ENCODE measurements at regions not wholly inside any gene's neighbourhood (a gene's known extent, or its start where the extent isn't known, plus 50 kb on each side); places are given as distances from the start of the nearest gene placed in this dataset.

DNA sequence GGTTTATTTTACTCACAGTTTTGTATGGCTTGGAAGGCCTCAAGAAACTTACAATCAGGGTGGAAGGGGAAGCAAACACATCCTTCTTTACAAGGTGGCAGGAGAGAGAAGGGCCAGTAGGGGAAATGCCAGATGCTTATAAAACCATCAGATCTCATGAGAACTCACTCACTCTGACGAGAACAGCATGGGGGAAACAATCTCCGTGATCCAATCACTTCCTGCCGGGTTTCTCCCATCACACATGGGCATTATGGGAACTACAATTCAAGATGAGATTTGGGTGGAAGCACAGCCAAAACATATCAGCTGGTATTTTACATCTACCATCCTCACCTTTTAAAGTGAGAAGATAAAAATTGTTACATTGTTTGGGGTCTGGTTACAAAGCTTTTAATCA, 427.9 kb upstream of the CDH7 start:
- DNase-seq (ENCODE audit: low spot score in 2 of 2, unreplicated experiment in 2 of 2): no peak
- H3K9me3 Mint-ChIP-seq: peaks cover 9% of the 10 kb centered on the region
- no peaks in the 10 kb centered on the region for H3K27me3 Mint-ChIP-seq (ENCODE audit: low read depth)
- H3K36me3 Mint-ChIP-seq: no peaks in the 10 kb centered on the region
- H3K27ac Mint-ChIP-seq: no peak overlapping the region
- no peak overlapping the region for H3K4me3 Mint-ChIP-seq
- TF ChIP-seq, protein P1, sequence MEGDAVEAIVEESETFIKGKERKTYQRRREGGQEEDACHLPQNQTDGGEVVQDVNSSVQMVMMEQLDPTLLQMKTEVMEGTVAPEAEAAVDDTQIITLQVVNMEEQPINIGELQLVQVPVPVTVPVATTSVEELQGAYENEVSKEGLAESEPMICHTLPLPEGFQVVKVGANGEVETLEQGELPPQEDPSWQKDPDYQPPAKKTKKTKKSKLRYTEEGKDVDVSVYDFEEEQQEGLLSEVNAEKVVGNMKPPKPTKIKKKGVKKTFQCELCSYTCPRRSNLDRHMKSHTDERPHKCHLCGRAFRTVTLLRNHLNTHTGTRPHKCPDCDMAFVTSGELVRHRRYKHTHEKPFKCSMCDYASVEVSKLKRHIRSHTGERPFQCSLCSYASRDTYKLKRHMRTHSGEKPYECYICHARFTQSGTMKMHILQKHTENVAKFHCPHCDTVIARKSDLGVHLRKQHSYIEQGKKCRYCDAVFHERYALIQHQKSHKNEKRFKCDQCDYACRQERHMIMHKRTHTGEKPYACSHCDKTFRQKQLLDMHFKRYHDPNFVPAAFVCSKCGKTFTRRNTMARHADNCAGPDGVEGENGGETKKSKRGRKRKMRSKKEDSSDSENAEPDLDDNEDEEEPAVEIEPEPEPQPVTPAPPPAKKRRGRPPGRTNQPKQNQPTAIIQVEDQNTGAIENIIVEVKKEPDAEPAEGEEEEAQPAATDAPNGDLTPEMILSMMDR (IDR thresholded peaks at IDR 0.05; ENCODE audit: unreplicated experiment): no peak
- H3K4me1 Mint-ChIP-seq: no peaks in the 10 kb centered on the region

DNA sequence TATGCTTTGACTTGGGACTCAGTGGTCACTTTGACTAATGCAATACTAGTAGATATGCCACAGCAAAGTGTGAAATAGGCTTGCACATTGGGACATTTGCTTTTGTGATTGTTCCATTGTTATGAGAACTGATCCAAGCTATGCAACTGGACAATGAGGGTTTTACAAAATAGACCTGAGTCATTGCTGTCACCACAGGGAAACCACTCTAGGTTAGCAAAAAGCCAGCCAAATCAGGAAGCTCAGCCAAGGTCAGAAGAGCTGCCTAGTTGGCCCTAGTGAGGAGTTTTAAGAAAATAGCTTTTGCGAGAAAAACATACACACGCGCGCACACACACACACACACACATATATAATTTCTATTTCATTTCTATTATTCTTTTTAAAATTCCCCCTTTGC, 452.4 kb upstream of the CDH7 start:
- H3K27me3 Mint-ChIP-seq (ENCODE audit: low read depth): no peaks in the 10 kb centered on the region
- no peaks in the 10 kb centered on the region for H3K4me1 Mint-ChIP-seq
- no peak overlapping the region for H3K27ac Mint-ChIP-seq
- H3K4me3 Mint-ChIP-seq: no peak overlapping the region
- no peaks in the 10 kb centered on the region for H3K36me3 Mint-ChIP-seq
- DNase-seq (ENCODE audit: low spot score in 2 of 2, unreplicated experiment in 2 of 2): no peak
- H3K9me3 Mint-ChIP-seq: no peaks in the 10 kb centered on the region
- TF ChIP-seq, protein P1 (IDR thresholded peaks at IDR 0.05; ENCODE audit: unreplicated experiment): no peak

DNA sequence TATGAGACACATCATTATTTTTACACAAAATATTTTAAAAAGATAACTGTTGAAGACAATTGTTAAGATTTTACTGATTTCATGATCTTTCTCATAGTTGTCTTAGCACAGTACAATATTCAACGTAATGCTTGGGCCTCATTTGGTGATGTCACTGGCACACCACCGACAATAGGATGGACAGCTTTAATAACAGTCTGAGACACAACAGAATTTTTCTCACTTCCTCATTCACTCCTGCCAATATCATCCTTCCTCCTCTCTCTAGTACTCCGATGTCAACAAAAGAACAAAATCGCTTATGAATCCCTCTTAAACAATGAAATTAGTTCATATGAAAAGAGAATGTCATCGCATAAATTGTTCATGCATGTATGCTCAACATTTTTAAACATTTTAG, 461.9 kb upstream of the CDH7 start:
- Mint-ChIP-seq H3K36me3 (no peaks in the 10 kb centered on the region), H3K4me1 (peaks cover 10% of the 10 kb centered on the region), H3K27ac (no peak overlapping the region), H3K4me3 (no peak overlapping the region), H3K27me3 (ENCODE audit: low read depth) (no peaks in the 10 kb centered on the region), H3K9me3 (peaks cover 3% of the 10 kb centered on the region)
- TF ChIP-seq, protein P1 (IDR thresholded peaks at IDR 0.05; ENCODE audit: unreplicated experiment): no peak
- no peak for DNase-seq (ENCODE audit: low spot score in 2 of 2, unreplicated experiment in 2 of 2)

DNA sequence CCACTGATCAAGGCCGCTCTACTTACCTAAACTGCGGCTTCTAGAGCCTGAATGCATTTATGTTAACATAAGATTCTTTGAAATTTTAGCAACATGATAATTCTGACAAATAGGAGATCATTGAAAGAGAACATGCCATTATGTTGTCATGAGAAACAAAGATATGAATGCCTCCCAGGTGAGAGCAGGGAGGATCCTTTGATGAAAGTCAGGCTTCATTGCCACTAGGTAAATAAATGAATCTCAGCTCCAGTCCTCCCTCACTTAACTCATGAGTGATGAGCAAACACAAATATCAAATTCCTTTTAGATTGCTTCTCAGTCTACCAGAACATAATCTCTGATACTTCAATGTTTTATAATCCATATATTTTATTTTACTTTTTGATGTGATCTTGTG, 463.2 kb upstream of the CDH7 start:
- H3K9me3 Mint-ChIP-seq: peaks cover 3% of the 10 kb centered on the region
- H3K4me1 Mint-ChIP-seq: peaks cover 10% of the 10 kb centered on the region
- H3K4me3 Mint-ChIP-seq: no peak overlapping the region
- no peak overlapping the region for H3K27ac Mint-ChIP-seq
- TF ChIP-seq, protein P1 (IDR thresholded peaks at IDR 0.05; ENCODE audit: unreplicated experiment): no peak
- H3K36me3 Mint-ChIP-seq: no peaks in the 10 kb centered on the region
- DNase-seq (ENCODE audit: low spot score in 2 of 2, unreplicated experiment in 2 of 2): no peak
- no peaks in the 10 kb centered on the region for H3K27me3 Mint-ChIP-seq (ENCODE audit: low read depth)

DNA sequence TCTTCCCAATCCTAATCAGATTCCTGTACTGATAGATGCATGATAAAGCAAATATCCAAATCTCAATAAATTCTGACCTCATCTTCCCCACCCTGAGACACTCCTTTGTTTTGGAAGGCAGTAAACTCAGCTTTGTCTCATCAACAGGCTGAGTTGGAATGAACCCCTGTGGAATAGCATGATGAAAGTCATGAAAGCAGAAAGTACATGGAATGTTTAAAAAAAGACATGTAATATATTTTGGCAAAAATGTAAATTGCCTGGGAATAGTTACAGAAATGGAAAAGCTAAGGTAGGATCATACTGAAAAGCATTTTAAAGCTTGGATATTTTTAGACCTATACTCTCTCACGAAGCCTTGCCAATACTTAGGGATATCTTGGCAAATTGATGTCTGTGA, 468.7 kb upstream of the CDH7 start:
- DNase-seq (ENCODE audit: low spot score in 2 of 2, unreplicated experiment in 2 of 2): no peak
- Mint-ChIP-seq H3K36me3 (no peaks in the 10 kb centered on the region), H3K27ac (no peak overlapping the region), H3K27me3 (ENCODE audit: low read depth) (no peaks in the 10 kb centered on the region), H3K9me3 (peaks cover 3% of the 10 kb centered on the region), H3K4me1 (peaks cover 2% of the 10 kb centered on the region), H3K4me3 (no peak overlapping the region)
- TF ChIP-seq, protein P1 (IDR thresholded peaks at IDR 0.05; ENCODE audit: unreplicated experiment): no peak

DNA sequence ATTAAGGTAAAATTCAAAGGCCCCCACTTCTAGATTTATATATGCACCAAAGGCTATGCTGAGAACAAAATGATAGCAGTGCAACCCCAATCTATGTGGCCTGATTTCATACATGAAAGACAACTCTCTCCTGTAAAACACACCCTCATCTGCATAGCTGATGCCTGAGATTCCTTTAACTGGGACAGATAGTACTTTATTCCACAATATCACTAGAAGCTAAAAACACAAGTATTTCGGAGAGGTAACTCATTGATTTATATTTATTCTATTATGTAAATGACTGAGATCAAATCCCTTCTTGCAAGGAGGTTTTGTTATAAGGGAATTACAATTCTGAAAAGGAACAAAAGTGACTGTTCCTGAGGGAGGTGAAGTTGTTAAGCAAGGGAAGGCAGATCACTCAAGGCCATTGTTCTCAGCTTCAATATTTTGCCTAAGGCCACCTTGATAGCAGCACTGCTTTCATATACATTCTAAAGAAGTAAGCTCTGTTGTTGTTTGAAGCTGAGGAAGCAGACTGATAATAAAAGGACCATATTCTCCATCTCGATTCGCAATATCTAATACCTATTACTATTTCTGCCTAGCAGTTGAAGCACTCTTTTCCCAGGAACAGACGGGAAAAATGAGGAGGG, 471.0 kb upstream of the CDH7 start:
- Mint-ChIP-seq H3K36me3 (no peaks in the 10 kb centered on the region), H3K4me1 (no peaks in the 10 kb centered on the region), H3K4me3 (no peak overlapping the region), H3K27me3 (ENCODE audit: low read depth) (no peaks in the 10 kb centered on the region), H3K27ac (no peak overlapping the region), H3K9me3 (peaks cover 3% of the 10 kb centered on the region)
- TF ChIP-seq, protein P1 (IDR thresholded peaks at IDR 0.05; ENCODE audit: unreplicated experiment): no peak
- DNase-seq (ENCODE audit: low spot score in 2 of 2, unreplicated experiment in 2 of 2): no peak
